Subcutaneous abdominal adipose tissue (tissue), 5 donors: ENCODE measurements at regions not wholly inside any gene's neighbourhood (a gene's known extent, or its start where the extent isn't known, plus 50 kb on each side); places are given as distances from the start of the nearest gene placed in this dataset.
"Not testable (repeated sequence)": the region's sequence is repeated elsewhere in the genome, so short reads cannot be mapped to it uniquely, and the experiment has no call there.

ENCODE experiments used
- H3K27ac ChIP-seq: one replicate; pipeline ENCODE4 v1.7.0; 2013; ENCODE audit warnings: low read depth, mild to moderate bottlenecking, inconsistent platforms, low read length, moderate library complexity
- H3K27me3 ChIP-seq, 5 donors: one replicate each; pipeline ENCODE4 v1.7.0; 2013; ENCODE audit warnings: low read length in 5 of 5, inconsistent platforms in 1 of 5; ENCODE audit not compliant: control insufficient read depth in 5 of 5, insufficient read depth in 4 of 5
- H3K36me3 ChIP-seq, 5 donors: one replicate each; pipeline ENCODE4 v1.7.0; 2013; ENCODE audit warnings: low read length in 5 of 5; ENCODE audit not compliant: control insufficient read depth in 5 of 5, insufficient read depth in 5 of 5
- H3K4me1 ChIP-seq, 5 donors: one replicate each; pipeline ENCODE4 v1.7.0; 2013; ENCODE audit warnings: low read length in 5 of 5, mild to moderate bottlenecking in 3 of 5, moderate library complexity in 1 of 5; ENCODE audit not compliant: control insufficient read depth in 5 of 5, insufficient read depth in 5 of 5
- H3K4me3 ChIP-seq, 5 donors: one replicate each; pipeline ENCODE4 v1.7.0; 2013; ENCODE audit warnings: low read length in 5 of 5, low read depth in 1 of 5
- H3K9ac ChIP-seq, 5 donors: one replicate each; pipeline ENCODE4 v1.7.0; 2013; ENCODE audit warnings: low read length in 5 of 5, mild to moderate bottlenecking in 4 of 5, moderate library complexity in 3 of 5
- H3K9me3 ChIP-seq, 5 donors: one replicate each; pipeline ENCODE4 v1.7.0; 2013; ENCODE audit warnings: low read length in 5 of 5; ENCODE audit not compliant: control insufficient read depth in 5 of 5
- donor health status: healthy.
- donor health status: healthy.
- donor health status: healthy.
- donor health status: healthy.
- donor health status: healthy.

GRCh38 chr18:55688030-55688429 is 100.0 kb upstream of the TCF4 start:
- Histone ChIP-seq H3K27ac (no peak overlapping the region), H3K36me3 (no peaks in the 10 kb centered on the region), H3K4me1 (no peaks in the 10 kb centered on the region), H3K9ac (no peak overlapping the region), H3K4me3 (no peak overlapping the region), H3K9me3 (no peaks in the 10 kb centered on the region), H3K27me3 (no peaks in the 10 kb centered on the region)

GRCh38 chr18:55687106-55687505 is 99.1 kb upstream of the TCF4 start:
- no peak overlapping the region for H3K9ac ChIP-seq
- H3K9me3 ChIP-seq, result no peaks in the 10 kb centered on the region
- no peaks in the 10 kb centered on the region for H3K36me3 ChIP-seq
- no peak overlapping the region for H3K27ac ChIP-seq
- H3K4me3 ChIP-seq, result no peak overlapping the region
- no peaks in the 10 kb centered on the region for H3K4me1 ChIP-seq
- H3K27me3 ChIP-seq, result no peaks in the 10 kb centered on the region

GRCh38 chr18:55685638-55686037 is 97.6 kb upstream of the TCF4 start:
- Histone ChIP-seq H3K9me3 (no peaks in the 10 kb centered on the region), H3K36me3 (no peaks in the 10 kb centered on the region), H3K27ac (no peak overlapping the region), H3K4me3 (no peak overlapping the region), H3K4me1 (no peaks in the 10 kb centered on the region), H3K9ac (no peak overlapping the region), H3K27me3 (no peaks in the 10 kb centered on the region)

- H3K9me3 ChIP-seq, result no peaks in the 10 kb centered on the region
- peak overlapping the region in 2 of 5 donors; percentile 28 to 35 for H3K4me3 ChIP-seq
- no peaks in the 10 kb centered on the region for H3K36me3 ChIP-seq
- no peak overlapping the region for H3K9ac ChIP-seq
- no peak overlapping the region for H3K27ac ChIP-seq
- no peaks in the 10 kb centered on the region for H3K27me3 ChIP-seq
- H3K4me1 ChIP-seq, result peaks cover 0 to 5% (median 0%) of the 10 kb centered on the region in 5 donors
Observed at GRCh38 chr18:55672574-55673361, 84.8 kb upstream of the TCF4 start.

- no peak overlapping the region for H3K9ac ChIP-seq
- H3K36me3 ChIP-seq, result no peaks in the 10 kb centered on the region
- H3K4me1 ChIP-seq, result no peaks in the 10 kb centered on the region
- no peak overlapping the region for H3K27ac ChIP-seq
- no peaks in the 10 kb centered on the region for H3K9me3 ChIP-seq
- H3K27me3 ChIP-seq, result no peaks in the 10 kb centered on the region
- H3K4me3 ChIP-seq, result no peak overlapping the region
Observed at GRCh38 chr18:55665506-55665905, 77.5 kb upstream of the TCF4 start.

- not testable (repeated sequence) for H3K27me3 ChIP-seq, H3K4me3 ChIP-seq, H3K4me1 ChIP-seq, H3K36me3 ChIP-seq, H3K9ac ChIP-seq, H3K9me3 ChIP-seq, H3K27ac ChIP-seq
Observed at GRCh38 chr18:55664758-55665400, 76.9 kb upstream of the TCF4 start.

GRCh38 chr18:55663891-55664290 is 75.9 kb upstream of the TCF4 start:
- Histone ChIP-seq H3K36me3 (no peaks in the 10 kb centered on the region), H3K4me3 (no peak overlapping the region), H3K27me3 (no peaks in the 10 kb centered on the region)

GRCh38 chr18:55658598-55658997 is 70.6 kb upstream of the TCF4 start:
- no peaks in the 10 kb centered on the region for H3K27me3 ChIP-seq
- no peak overlapping the region for H3K9ac ChIP-seq
- H3K4me1 ChIP-seq, result no peaks in the 10 kb centered on the region
- no peak overlapping the region for H3K27ac ChIP-seq
- no peaks in the 10 kb centered on the region for H3K9me3 ChIP-seq
- no peak overlapping the region for H3K4me3 ChIP-seq
- H3K36me3 ChIP-seq, result no peaks in the 10 kb centered on the region

More at GRCh38 chr18:55663891-55664290, 75.9 kb upstream of the TCF4 start:
- no peaks in the 10 kb centered on the region for H3K9me3 ChIP-seq
- no peak overlapping the region for H3K9ac ChIP-seq
- no peaks in the 10 kb centered on the region for H3K4me1 ChIP-seq
- H3K27ac ChIP-seq, result no peak overlapping the region

GRCh38 chr18:55657572-55658331 is 69.8 kb upstream of the TCF4 start:
- Histone ChIP-seq H3K27me3 (no peaks in the 10 kb centered on the region), H3K4me3 (no peak overlapping the region), H3K4me1 (no peaks in the 10 kb centered on the region), H3K27ac (no peak overlapping the region), H3K9ac (no peak overlapping the region), H3K9me3 (no peaks in the 10 kb centered on the region), H3K36me3 (no peaks in the 10 kb centered on the region)

GRCh38 chr18:55654986-55655385 is 67.0 kb upstream of the TCF4 start:
- H3K4me3 ChIP-seq, result no peak overlapping the region
- H3K4me1 ChIP-seq, result no peaks in the 10 kb centered on the region
- no peaks in the 10 kb centered on the region for H3K27me3 ChIP-seq
- no peaks in the 10 kb centered on the region for H3K36me3 ChIP-seq
- no peak overlapping the region for H3K27ac ChIP-seq
- H3K9ac ChIP-seq, result no peak overlapping the region
- no peaks in the 10 kb centered on the region for H3K9me3 ChIP-seq
